ENCODE measurements at regions not wholly inside any gene's neighbourhood (a gene's known extent, or its start where the extent isn't known, plus 50 kb on each side); places are given as distances from the start of the nearest gene placed in this dataset.

GRCh38 chr5:153168241-153168640, 322.2 kb upstream of the GRIA1 start:
- TF ChIP-seq CTCF (IDR thresholded peaks at IDR 0.05) = no peak
- no peak for TF ChIP-seq POLR2A (IDR thresholded peaks at IDR 0.05)

Data from lower leg skin (tissue), 3 donors.